RWPE1 (cell line): ENCODE measurements at regions not wholly inside any gene's neighbourhood (a gene's known extent, or its start where the extent isn't known, plus 50 kb on each side); places are given as distances from the start of the nearest gene placed in this dataset.
"Not testable (repeated sequence)": the region's sequence is repeated elsewhere in the genome, so short reads cannot be mapped to it uniquely, and the experiment has no call there.

ENCODE experiments used
- CTCF ChIA-PET: fragments of 350-600 bp; sonication (Branson Sonifier 250); formaldehyde crosslinking; extraction: SDS; loops from one replicate; lab custom pipeline; 2021; lab: Yijun Ruan, JAX
- POLR2A ChIA-PET: fragments of 400-600 bp; formaldehyde crosslinking; extraction: SDS; loops from one replicate; lab custom pipeline; 2020; ENCODE audit warnings: antibody characterized with exemption; ENCODE audit not compliant: low non-redundant PET; lab: Yijun Ruan, JAX
- DNase-seq: peaks from one replicate; pipeline ENCODE4 v3.0.0; 2012; ENCODE audit warnings: low spot score
- H3K27ac ChIP-seq: fragments of 450-650 bp; 2 replicates; pipeline ENCODE4 v1.5.1; 2017

- POLR2A ChIA-PET, DNase-seq, CTCF ChIA-PET, H3K27ac ChIP-seq: not testable (repeated sequence)
These were observed 233.4 kb upstream of the PLGLB2 start for GRCh38 chr2:87514515-87514914.

- H3K27ac ChIP-seq, POLR2A ChIA-PET, CTCF ChIA-PET, DNase-seq: not testable (repeated sequence)
These were observed 232.7 kb upstream of the PLGLB2 start for GRCh38 chr2:87515226-87515625.

DNA sequence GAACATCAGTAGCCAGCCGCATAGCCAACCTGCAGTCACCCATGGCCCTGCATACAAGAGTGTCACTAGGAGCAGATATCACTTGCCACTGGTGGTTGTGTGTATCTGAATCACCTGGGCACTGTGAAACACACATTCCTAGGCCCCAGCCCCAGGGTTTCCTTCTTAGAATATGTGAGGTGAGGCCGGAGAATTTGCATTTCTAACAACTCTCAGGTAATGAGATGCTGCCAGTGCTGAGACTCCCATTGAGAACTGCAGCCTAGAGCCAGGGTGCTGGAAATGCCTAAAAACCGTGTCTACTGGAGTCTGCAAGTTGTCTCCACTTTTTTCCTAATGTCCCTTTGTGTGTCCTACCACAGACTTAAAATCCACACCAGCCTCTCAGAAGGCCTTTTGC, 232.0 kb upstream of the PLGLB2 start:
- CTCF ChIA-PET, H3K27ac ChIP-seq, DNase-seq, POLR2A ChIA-PET: not testable (repeated sequence)

DNA sequence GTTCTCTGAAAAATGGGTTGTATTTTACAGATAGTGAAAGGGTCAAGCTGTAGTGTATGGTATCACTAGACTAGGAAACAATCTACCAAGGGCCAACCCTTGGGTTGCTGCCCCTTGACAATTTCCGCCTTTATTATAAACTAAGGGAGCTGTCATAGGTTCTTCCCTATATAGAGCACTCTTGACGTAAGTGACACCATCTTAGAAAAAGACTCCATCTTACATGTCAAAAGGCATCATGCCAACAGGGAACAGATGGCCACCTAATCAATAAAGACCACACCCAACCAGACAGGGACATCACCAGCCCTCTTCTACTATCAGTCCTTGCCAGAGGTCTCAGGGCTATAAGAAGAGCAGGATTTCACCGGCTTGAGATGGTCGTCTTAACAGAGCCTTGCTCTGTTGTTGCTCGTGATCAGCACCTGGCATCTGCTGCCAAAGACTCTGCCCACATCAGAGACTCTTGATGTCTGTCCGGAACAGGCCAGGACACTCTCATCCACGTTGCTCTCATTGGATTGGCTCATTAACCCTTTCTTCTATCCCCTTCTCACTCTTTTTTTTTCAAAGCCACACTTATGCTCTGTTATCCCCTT, 231.4 kb upstream of the PLGLB2 start:
- DNase-seq, H3K27ac ChIP-seq, POLR2A ChIA-PET, CTCF ChIA-PET: not testable (repeated sequence)

DNA sequence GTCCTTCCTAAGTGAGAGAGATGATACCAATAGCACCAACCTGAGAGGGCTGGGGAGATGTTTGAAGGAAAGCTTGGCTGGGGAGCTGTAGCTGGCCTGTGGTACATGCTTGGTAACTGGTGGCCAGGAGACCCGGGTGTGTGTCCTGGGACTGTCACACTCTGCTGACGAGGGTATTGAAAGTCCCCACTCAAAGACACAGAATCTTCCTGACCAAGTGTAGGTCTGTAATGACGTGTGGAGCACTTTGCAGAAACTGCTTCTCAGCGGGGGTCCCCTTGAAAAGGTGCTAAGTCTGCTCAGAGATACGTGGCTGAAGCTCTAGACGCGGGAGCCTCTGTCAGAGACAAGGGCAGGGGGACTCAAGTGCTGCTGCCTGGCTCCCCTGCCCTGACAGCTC, 230.4 kb upstream of the PLGLB2 start:
- DNase-seq, H3K27ac ChIP-seq, CTCF ChIA-PET, POLR2A ChIA-PET: not testable (repeated sequence)

DNA sequence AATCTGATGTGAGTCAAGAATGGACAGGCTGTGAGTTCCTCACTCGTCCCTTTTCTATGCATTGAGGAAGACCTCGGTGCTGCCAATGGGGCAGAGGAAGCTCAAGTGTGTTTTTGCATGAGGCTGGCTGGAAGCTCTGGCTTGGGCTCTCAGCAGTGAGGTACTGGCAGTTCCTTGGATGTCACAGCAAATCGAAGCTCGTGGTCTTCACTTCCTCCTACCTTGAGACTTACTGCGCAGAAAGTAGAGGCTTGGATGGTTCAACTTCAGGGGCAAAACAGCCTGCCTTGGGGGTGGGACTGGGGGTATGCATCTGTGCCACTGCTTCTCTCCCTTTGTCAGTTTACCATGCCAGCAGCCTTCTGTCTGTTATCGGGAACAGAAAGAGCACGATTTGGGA, 229.8 kb upstream of the PLGLB2 start:
- H3K27ac ChIP-seq, DNase-seq, CTCF ChIA-PET, POLR2A ChIA-PET: not testable (repeated sequence)

- H3K27ac ChIP-seq, POLR2A ChIA-PET, CTCF ChIA-PET, DNase-seq: not testable (repeated sequence)
These were observed 229.3 kb upstream of the PLGLB2 start for GRCh38 chr2:87518547-87518946.

- CTCF ChIA-PET, H3K27ac ChIP-seq: not testable (repeated sequence)
These were observed 228.5 kb upstream of the PLGLB2 start for GRCh38 chr2:87519158-87520011.

GRCh38 chr2:87521057-87521456, 226.8 kb upstream of the PLGLB2 start:
- CTCF ChIA-PET, POLR2A ChIA-PET, DNase-seq, H3K27ac ChIP-seq: not testable (repeated sequence)

More at GRCh38 chr2:87519158-87520011, 228.5 kb upstream of the PLGLB2 start:
- DNase-seq, POLR2A ChIA-PET: not testable (repeated sequence)

DNA sequence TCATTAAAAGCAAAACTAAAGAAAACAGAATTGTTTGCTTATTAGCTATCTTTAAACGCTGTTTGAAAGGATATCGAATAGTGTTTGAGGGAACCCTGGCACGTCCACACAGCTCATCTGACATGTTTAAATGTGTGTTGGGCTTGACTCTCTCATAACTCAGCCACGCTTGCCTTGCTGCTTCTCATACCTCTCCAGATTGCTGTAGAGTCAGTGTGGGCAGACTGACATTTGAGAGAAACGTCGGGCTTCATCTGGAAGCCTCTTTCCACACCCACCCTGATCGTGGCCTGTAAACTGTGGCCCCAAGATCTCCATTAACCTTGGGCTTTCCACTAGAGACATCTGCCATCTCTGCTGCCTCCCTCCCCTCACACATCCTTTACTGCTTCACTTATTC, 226.4 kb upstream of the PLGLB2 start:
- H3K27ac ChIP-seq, CTCF ChIA-PET, DNase-seq, POLR2A ChIA-PET: not testable (repeated sequence)

DNA sequence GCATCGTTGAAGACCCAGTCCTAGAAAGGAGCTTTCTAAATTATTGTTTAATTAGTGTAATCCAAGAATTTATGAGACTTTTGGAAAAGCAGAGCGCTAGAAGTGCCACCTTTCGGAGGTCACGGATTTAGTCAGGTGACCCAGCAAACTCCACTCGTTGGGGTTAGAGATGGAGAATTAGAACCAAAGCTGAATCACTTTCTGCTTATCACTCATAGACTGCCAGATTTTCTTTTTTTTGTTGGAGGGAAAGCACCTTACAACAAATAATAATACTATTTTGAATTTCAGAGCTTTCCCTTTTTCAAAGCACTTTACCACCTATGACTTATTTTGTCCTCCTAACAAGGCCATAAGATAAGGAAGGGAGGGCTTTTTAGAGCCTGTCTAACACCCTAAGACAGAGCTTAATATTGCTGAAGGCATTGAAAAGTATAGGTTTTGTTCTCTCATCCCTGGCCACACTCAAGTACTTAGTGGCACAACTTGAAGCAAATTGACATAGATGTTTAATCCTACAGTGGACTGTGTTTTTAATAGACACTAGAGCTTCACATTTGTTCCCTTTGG, 223.2 kb upstream of the PLGLB2 start:
- DNase-seq, POLR2A ChIA-PET, H3K27ac ChIP-seq, CTCF ChIA-PET: not testable (repeated sequence)

- CTCF ChIA-PET, H3K27ac ChIP-seq, DNase-seq, POLR2A ChIA-PET: not testable (repeated sequence)
These were observed 222.3 kb upstream of the PLGLB2 start for GRCh38 chr2:87525497-87525991.

DNA sequence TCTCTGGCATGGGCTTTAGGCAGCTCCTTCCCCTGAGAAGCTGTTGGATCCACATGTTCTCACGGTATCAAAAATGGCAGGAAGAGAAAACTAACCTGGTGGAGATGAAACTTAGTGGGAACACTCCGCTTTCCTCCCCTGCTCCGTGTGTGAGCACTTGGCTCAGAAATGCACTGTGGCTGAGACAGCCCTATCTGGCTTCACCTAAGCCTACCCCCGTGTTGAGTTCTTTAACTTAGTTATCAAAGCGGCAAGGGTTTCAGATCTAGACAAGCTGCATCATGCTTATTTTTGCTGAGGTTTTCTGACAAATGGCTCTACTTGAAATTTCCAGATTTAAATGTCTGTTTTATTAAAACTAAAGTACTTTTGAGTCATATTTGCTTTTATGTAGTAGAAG, 221.6 kb upstream of the PLGLB2 start:
- POLR2A ChIA-PET, H3K27ac ChIP-seq, CTCF ChIA-PET, DNase-seq: not testable (repeated sequence)

GRCh38 chr2:87531968-87532715, 215.7 kb upstream of the PLGLB2 start:
- DNase-seq, POLR2A ChIA-PET, H3K27ac ChIP-seq, CTCF ChIA-PET: not testable (repeated sequence)

DNA sequence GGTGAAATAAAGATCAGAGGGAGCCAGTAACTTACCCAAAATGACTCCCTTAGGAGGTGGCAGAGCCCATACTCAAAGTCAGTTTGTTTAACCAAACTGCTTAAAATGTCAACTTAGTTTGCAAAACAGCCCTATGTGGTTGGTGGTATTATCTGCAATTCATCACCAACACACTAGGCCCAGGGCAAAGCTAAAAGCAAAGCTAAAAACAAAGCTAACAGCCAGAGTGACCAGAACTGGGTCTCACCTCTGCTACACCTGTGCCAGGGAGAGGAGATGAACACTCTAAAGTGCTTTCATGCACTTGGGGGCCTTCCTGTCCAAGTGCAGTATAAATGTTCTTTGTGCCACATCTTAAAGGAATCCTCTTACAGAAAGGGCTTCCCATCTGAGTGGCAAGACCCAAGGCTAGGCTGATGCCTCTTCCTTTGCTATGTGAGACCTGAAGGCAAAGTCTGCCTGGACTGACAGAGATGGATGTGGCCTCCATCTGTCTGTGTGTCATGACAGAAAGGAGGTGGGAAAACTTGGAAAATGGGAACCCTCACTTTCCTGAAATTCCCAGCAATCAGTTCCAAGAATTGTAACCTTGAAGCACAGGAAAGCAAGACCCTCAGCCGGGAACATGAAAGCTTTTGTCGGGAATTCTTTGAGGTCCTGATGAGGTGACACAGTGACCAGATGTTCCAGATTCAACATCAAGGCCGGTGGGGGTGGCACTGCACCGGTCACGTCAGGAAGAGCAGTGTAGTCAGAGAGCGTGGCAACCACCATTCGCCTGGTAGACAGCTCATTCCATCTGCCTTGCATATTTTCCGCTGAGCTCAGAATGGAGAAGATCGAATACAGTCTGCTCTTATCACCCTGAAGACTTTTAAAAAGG, 214.3 kb upstream of the PLGLB2 start:
- CTCF ChIA-PET, POLR2A ChIA-PET, DNase-seq, H3K27ac ChIP-seq: not testable (repeated sequence)
